SHP77 (cell line): ENCODE measurements at regions not wholly inside any gene's neighbourhood (a gene's known extent, or its start where the extent isn't known, plus 50 kb on each side); places are given as distances from the start of the nearest gene placed in this dataset.
"Not testable (repeated sequence)": the region's sequence is repeated elsewhere in the genome, so short reads cannot be mapped to it uniquely, and the experiment has no call there.

ENCODE experiments used
- DNase-seq, 2 experiments: peaks; one replicate each; lab custom pipeline; 2025; lab: John Stamatoyannopoulos, UW

DNA sequence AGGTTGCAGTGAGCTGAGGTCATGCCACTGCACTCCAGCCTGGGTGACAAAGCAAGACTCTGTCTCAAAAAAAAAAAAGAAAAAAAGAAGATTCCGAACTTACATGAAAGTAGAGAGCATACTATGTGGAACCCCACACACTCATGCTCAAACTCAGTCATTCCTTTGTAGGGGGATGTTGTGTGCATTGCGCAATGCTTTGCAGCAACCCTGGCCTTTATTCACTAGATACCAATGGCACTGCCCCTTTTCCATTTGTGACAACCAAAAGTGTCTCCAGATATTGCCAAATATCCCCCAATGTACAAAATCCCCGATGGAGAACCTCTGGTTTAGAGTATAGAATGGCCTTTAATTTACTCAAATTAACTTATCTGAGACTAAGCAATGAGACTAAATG, 158.6 kb downstream of the GJA1 start:
- DNase-seq = no peak

DNA sequence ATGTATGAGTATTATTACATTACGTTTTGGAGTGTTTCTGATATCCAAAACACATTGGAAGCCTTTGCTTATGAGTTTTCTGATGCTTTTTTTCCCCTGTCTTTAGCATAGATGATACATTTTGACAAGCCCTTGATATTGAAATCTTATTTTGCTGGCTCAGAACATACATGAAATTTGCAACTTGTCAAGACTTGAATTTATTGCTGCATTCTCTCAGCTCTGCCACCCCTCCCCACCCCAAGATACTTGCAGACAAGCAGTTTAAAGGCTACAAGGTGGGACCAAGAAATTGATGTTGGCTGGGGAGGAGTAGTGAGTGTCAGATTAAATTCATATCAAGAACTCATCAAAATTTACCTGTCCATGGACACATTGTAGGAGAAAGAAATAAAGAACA, 160.2 kb downstream of the GJA1 start:
- DNase-seq = no peak

DNA sequence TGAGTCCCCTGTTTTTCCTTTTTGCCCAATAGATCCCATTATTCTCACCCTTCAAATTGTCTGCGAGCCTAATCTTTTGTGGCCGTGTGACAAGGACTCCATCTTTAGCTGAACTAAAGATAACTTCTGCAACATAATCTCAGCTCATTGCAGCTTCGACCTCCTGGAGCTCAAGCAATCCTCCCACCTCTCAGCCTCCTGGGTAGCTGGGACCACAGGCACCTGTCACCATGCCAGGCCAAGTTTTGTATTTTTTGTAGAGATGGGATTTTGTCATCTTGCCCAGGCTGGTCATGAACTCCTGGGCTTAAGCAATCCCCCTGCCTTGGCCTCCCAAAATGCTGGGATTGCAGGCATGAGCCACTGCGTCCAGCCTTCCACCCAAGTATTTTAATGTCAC, 161.0 kb downstream of the GJA1 start:
- DNase-seq = no peak

DNA sequence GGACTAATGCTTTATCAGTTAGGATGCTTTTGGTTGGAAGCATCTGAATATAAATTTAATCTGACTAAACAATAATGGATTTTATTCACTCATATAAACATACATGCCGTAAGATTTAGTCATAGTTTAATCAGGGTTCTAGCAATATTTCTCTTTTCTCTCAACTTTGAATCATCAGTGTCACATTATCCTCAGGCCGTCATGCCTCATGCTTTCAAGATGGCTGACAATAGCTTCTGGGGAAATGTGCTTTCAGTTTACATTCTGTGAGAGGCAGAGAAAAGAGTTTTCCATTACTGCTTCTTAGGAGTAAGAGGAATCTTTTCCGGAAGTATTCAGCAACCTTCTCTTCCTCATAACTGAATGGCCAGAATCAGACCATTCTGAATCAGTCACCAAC, 162.2 kb downstream of the GJA1 start:
- DNase-seq = no peak

DNA sequence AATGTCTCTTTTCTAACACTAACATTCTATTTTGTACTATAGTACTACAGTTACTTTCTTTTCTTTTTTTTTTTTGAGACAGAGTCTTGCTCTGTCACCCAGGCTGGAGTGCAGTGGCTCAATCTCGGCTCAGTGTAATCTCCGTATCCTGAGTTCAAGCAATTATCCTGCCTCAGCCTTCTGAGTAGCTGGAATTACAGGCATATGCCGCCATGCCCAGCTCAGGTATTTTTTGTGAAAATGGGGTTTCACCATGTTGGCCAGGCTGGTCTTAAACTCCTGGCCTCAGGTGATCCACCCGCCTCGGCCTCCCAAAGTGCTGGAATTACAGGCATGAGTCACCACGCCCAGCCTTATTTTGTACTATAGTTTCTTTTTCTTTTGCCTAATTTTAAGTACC, 163.9 kb downstream of the GJA1 start:
- DNase-seq = not testable (repeated sequence)

DNA sequence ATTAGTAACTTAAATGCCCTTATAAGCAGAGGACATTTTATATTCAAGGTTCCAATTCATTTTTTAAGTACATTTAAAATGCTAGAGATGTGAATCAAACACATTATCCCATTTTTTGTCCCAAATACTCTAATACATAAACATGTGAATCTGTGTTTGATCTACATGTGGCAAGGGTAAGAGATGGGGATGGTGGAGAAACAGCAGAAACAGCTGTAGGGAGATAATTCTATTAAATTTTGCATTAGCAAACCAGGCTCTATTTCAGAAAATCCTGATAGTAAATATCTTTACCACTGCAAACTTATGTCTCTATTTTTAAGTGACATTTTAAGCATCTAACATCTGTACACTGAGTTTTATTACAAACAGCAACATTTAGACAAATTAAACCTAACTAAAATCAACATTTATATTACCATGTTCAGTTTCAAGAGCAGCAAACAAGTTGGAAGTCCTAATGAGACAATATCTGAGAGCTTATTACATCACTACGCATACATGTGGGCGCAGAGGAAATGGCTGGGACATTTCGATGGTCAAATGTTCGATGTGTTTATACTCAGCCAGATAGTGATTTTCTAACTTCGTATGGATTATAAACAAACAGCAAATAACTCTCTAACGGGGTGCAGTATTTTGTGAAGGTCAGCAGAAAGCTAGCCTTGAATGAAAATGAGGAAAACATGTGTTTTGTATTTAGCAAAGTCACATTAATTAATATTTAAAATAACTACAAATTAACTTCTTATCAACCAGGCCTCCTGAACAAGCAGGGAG, 165.1 kb downstream of the GJA1 start:
- DNase-seq = no peak

DNA sequence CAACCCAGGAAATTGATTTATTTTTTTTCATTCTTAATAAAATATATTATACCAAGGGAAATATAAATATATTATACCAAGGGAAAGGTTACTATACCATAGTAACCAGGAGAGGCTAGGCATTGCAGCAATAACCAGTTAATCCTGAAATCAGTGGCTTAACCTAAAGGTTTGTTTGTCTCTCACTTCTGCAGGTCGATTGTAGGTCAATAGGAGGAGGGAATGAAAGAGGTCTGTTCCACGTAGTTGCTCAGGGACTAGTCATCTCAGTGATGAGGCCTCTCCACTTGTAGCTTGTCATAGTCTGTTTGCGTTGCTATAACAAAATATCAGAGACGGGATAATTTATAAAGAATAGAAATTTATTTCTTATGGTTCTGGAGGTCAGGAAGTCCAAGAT, 168.0 kb downstream of the GJA1 start:
- DNase-seq = no peak

DNA sequence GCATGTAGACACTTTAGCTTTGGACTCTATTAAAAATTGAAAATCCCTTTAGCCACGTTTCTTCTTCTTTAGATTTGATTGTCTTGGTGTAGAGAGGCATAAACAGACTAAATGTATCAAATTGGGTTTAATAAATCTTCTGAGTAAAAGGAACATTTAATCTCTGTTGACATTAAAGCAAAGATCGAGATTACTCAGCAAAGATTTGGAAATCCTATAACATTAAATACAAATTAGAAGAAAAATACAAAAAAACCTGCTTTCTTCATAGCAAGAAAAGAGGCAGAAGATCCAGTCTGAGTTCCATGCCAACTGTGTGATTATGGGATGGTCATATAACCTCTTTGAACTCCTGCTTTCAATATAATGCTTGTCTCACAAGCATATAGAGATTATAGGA, 172.3 kb downstream of the GJA1 start:
- no peak for DNase-seq

DNA sequence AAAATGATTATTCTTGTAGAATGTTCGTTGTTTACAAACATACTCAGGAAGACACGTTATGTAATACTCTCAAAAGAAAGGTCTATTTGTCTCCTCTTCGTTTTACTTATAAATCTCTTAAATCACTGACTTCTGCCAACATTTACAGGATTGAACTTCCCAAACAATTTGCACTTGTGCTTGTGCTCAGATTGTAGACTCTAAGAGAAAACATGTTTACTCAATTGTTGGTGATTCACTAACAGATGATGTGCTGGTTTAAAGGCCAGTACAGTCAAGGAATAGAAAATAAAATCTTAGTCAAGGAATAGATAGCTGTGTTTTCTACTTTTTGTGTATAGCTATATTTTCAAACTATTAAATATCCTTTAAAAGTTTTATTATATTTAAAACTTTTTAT, 172.8 kb downstream of the GJA1 start:
- no peak for DNase-seq

DNA sequence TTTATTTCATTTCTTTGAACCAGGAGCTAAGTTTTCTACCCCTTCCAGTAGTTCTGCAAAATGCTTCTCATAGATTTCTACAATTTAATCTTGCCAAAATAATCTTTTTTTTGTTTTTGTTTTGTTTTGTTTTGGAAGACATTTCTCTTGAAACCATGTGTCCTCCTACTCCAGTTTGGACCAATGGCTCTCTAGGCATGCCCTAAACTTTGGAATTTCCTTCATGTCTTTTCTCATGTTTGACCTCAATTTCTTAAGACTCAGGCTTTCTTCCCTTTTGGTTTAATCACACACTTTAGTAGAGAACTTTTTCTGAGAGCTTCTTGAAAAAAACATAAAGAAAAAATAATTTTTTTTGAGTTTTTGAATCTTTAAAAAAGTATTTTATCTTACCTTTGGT, 173.8 kb downstream of the GJA1 start:
- DNase-seq = no peak

DNA sequence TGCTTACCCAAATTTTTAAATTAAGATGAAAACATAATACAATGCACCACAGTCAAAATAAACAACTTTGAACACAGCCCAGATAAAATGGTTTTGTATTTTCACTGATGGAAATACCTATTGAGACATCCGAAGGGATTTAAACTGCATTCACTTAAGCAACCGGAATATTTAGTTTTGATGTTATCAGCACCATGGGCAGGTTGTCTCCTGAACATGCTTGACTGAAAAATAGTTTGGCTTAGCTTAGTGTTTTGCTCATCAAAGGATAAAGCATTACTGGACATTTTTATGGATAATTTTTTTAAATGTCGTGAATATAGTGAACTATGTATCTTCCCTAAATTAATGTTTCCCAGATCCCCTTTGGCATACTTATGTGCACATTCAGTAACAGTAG, 177.5 kb downstream of the GJA1 start:
- DNase-seq = no peak

DNA sequence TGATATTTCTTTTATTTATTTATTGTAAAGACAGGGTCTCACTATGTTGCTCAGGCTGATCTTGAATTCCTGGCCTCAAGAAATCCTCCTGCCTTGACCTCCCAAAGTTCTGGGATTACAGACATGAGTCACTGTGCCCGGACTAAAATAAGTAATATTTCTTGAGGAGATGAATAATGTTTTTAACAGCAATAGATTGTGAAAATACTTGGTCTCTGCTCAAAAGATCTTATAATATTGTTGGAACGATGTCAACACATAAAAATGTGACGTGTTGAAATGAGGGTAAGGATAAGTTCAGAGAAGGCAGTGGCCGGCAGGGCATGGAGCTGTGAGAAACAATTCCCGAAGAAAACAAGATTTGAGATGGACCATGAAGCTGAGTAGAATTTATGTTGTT, 178.7 kb downstream of the GJA1 start:
- DNase-seq = no peak

DNA sequence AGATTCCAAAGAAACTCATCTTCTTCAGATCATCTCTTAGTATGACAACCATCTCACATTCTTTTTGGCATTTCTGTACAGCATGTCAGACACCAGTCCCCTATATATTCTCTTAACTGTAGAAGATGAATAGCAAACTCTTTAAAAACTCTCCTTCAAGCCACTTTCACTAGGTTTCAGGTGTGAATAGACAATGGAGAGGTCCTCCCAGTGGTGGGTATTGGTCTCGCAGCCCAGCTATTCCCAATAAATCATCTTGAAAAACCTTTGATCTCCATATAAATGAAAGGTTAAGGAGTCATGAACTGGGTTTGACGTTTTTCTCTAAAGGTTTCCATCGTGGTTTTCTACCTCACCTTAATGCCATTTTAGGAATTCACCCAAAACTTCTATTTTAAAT, 180.0 kb downstream of the GJA1 start:
- DNase-seq = no peak

DNA sequence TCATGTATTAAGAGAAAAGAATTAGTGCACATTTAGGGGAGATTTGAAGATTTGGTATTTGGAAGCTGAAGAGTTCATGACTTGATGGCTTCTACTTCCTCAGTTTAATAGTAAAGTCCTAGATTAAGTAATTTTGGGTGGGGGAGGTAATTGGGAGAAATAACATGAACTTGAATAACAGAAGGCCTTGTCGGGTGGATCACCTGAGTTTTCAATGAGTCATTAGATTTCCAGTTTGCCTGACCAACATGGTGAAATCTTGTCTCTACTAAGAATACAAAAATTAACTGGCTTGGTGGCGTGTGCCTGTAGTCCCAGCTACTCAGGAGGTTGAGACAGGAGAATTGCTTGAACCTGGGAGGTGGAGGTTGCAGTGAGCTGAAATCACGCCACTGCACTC, 181.0 kb downstream of the GJA1 start:
- DNase-seq = no peak

DNA sequence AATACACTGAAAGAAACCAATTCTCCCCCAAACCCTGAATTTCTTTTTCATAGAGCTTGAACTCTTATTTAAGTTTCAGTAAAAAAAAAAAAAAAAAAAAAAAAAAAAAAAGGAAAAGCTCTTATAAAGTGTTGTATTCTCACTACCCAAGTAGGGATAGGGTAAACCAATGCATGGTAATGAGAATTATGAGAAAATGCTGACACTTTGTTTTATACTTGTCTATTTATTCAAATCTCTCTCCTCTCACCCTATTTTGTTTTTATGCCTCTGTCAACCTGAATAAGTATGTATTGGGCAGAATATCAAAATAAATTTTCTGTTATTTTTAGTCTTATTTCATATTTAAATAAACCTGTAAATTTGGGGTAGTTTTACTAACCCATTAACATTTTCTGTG, 181.9 kb downstream of the GJA1 start:
- DNase-seq = no peak

DNA sequence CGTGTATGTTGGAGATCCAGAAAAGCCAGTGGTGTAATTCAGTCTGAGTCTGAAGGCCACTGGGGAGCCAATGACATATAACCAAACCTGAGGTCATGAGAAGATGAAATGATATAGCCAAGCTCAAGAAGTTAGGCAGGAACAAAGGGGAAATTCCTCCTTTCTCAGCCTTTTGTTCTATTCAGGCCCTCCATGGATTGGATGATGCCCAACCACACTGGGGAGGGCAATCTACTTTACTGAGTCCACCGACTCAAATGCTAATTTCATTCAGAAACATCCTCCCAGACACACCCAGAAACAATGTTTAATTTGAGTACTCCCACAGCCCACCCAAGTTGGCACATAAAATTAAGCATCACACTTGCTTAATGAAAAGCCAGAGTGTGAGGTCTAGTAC, 183.6 kb downstream of the GJA1 start:
- DNase-seq = no peak

DNA sequence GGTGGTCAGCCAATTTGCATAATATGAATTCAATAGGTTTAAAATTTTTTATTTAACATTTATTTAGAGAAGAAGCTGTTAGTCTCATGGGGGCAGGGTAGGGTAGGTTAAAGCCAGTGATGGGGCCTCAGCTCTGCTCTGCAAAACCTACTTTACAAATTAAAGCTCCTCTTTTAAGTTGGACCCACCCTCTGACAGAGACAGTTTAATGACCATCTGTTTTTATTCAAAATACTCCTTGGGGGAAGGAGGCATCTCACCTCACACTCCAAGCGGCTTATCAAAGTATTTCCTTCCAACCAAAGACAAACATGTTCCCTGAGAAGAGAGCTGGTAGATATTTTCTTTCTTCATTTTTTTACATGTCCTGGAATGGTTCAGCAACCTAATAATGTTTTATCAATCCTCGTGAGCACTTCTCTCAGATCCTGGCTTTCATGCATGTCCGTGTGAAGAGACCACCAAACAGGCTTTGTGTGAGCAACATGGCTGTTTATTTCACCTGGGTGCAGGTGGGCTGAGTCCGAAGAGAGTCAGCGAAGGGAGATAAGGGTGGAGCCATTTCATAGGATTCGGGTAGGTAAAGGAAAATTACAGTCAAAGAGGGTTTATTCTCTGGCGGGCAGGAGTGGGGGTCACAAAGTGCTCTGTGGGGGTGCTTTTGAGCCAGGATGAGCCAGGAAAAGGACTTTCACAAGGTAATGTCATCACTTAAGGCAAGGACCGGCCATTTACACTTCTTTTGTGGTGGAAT, 184.7 kb downstream of the GJA1 start:
- no peak for DNase-seq

DNA sequence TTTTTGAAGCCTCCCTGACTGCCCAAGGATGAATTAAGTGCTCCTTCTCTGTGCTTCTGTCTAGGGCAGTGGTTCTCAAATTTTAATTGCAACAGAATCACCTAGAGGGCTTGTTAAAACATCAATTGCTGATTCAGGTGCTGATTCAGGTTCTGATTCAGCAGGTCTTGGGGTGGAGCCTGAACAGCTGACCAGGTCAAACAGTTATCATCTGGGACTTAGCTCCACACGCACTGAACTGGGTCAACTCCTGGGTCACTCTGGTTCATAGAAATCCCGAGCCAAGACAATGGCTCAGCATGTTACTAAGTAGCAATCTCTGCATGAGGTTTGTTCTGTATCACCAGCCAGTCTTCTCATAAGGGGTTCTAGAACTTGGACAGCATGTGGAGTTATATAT, 192.3 kb downstream of the GJA1 start:
- DNase-seq = no peak

DNA sequence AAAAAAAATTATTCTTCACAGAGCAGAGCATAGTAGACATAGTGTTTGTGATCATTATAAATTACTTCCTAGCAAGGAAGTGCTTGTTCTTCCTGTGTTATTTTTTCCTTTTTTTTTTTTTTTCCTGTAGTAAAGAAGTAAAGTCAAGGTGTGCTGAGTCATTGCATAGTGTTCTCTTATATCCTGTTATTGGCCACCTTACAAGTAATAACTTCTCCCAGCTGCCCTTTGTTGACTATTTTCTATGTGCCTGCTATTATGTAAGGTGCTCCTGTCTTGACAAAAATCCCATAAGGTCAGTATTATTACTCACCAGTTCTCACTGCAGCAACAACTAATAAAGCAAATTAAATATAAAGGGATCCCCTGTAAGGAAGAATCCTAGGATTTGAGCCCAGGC, 195.3 kb downstream of the GJA1 start:
- no peak for DNase-seq

DNA sequence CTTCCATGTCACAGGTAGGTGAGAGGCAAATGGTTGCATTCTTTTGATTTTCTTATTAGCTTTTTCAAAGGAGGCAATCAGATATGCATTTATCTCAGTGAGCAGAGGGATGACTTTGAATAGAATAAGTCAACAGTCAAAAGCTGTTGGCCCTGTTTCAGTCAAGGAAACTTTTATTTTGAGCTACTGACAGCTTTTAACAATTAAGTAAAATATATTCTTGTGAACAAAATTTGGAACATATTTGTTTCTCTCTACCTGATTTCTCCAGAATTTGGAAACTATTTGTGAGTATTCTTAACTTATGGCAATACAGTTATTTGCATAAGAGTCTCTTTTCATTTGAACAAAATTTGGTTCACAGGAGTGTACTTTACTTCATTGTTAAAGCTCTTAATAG, 196.3 kb downstream of the GJA1 start:
- not testable (repeated sequence) for DNase-seq

DNA sequence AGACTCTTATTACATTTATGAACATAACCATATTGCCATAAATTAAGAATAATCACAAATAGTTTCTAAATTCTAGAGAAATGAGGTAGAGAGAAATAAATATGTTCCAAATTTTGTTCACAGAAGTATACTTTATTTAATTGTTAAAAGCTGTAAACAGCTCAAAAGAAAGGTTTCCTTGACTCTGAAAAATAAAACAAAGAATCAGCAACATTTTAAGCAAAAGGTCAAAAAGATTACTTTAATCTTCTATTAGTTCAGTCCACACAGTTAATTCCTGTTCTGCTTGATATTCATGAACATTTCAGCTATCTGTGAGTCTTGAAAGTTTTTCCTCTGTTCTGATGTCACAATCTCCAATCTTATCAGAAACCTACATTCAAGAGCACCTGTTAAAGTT, 197.9 kb downstream of the GJA1 start:
- DNase-seq = no peak

DNA sequence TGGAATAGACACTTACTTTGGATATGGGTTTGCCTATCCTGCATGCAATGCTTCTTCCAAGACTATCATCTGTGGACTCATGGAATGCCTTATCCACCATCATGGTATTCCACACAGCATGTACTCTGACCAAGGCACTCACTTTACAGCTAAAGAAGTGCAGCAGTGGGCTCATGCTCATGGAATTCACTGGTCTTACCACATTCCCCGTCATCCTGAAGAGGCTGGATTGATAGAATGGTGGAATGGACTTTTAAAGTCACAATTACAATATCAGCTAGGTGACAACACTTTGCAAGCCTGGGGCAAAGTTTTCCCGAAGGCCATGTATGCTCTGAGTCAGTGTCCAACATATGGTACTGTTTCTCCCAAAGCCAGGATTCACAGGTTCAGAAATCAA, 199.1 kb downstream of the GJA1 start:
- DNase-seq = not testable (repeated sequence)

DNA sequence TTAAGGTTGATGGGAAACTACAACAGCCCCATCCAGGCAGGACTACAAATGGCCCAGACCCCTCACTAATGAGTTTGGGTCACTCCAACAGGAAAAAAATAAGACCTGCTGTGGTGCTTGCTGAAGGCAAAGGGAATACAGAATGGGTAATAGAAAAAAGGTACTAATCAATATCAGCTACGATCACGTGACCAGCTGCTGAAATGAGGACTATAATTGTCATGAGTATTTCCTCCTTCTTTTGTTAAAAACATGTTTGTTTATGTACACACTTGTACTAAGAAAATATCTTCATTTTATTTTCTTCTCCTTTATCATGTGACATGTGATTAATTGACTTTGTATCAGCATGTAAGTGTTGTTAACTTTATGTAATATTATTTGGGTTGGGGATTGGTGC, 199.9 kb downstream of the GJA1 start:
- no peak for DNase-seq

DNA sequence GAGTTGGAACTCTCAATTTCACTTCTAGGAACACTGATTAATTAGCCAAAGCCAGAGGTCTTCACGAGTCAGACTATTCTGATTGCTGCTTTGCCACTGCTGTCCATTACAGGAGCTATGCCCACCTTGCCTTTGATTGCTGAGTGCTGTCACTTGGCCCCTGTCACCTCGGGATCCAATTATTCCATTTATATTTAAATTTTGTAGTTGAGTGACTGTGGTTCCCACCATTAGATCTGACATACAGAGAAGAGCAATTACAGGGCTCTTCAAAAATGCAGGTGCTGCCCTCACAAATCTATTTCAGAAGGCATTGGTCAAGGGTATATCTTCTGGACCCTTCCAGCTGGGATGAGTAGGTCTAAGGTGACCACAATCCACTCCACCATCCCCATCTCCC, 200.8 kb downstream of the GJA1 start:
- not testable (repeated sequence) for DNase-seq
